ENCODE measurements at regions not wholly inside any gene's neighbourhood (a gene's known extent, or its start where the extent isn't known, plus 50 kb on each side); places are given as distances from the start of the nearest gene placed in this dataset.

DNA sequence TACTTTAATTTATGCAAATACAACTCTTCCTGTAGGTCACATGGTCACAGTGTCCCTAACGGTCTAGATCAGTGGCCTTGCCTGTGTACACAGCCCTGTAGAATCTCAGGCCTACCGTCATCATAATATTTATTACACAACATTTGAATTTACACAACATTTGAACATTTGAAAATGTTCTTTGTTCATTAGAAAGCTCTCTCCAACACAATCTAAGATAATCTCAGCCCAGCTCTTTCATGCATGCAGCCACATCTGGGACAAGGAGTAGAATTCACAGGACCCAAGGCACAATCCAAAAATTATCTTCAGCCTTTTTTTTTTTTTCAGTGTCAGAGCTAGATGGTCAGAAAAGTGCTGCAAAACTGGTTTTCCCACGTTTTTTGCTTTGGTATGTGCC is 892.8 kb downstream of the TFAP2A start:
- no peaks in the 10 kb centered on the region for H3K36me3 ChIP-seq (ENCODE audit: insufficient read depth, low read length)
- intact Hi-C loops (cut with micrococcal nuclease): no loop called here
- Mint-ChIP-seq H3K4me1 (no peaks in the 10 kb centered on the region), H3K4me3 (no peak overlapping the region), H3K9me3 (peaks cover 0 to 9% (median 2%) of the 10 kb centered on the region in 8 donors), H3K36me3 (no peaks in the 10 kb centered on the region), H3K27ac (no peak overlapping the region), H3K27me3 (no peaks in the 10 kb centered on the region)
- DNase-seq: no peak
- ChIA-PET CTCF (ENCODE audit: partially characterized antibody) (no interaction called here), POLR2A (ENCODE audit: partially characterized antibody) (no interaction called here)
- H3K27me3 ChIP-seq (ENCODE audit: insufficient read depth, low read length): no peaks in the 10 kb centered on the region
- H3K4me3 ChIP-seq (ENCODE audit: low read length in 2 of 2): no peak overlapping the region
- no peaks in the 10 kb centered on the region for H3K9me3 ChIP-seq (ENCODE audit: control insufficient read depth in 1 of 2, low read length in 2 of 2)
- no peaks in the 10 kb centered on the region for H3K4me1 ChIP-seq (ENCODE audit: insufficient read depth, low read length)
- H3K27ac ChIP-seq (ENCODE audit: low read depth, low read length): no peak overlapping the region

DNA sequence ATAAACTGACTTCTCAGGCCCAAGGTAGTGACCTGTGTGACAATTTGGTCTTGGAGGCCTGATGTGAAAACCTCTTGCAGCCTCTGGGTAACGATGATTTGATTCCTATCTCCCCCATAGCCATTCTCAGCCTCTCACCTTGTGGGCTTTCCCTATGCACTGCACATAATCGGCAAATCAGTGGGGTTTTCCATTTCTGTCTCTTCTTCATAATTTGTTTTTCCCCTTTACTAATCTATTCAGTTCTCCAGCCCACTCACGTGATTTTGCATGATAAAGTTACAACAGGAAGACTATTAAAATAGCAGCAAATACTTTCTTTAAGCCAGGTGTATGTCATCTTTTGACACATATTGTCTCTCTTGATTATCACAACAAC is 893.7 kb downstream of the TFAP2A start:
- no peaks in the 10 kb centered on the region for H3K9me3 ChIP-seq (ENCODE audit: control insufficient read depth in 1 of 2, low read length in 2 of 2)
- H3K9me3 Mint-ChIP-seq: peaks cover 0 to 8% (median 3%) of the 10 kb centered on the region in 8 donors
- no peaks in the 10 kb centered on the region for H3K4me1 ChIP-seq (ENCODE audit: insufficient read depth, low read length)
- no peaks in the 10 kb centered on the region for H3K4me1 Mint-ChIP-seq
- no peak overlapping the region for H3K4me3 ChIP-seq (ENCODE audit: low read length in 2 of 2)
- H3K27me3 Mint-ChIP-seq: no peaks in the 10 kb centered on the region
- CTCF ChIA-PET (ENCODE audit: partially characterized antibody): no interaction called here
- no peak overlapping the region for H3K4me3 Mint-ChIP-seq
- intact Hi-C loops (cut with micrococcal nuclease): no loop called here
- no peak for DNase-seq
- H3K27ac ChIP-seq (ENCODE audit: low read depth, low read length): no peak overlapping the region
- H3K27me3 ChIP-seq (ENCODE audit: insufficient read depth, low read length): no peaks in the 10 kb centered on the region
- no peaks in the 10 kb centered on the region for H3K36me3 Mint-ChIP-seq
- POLR2A ChIA-PET (ENCODE audit: partially characterized antibody): no interaction called here
- H3K36me3 ChIP-seq (ENCODE audit: insufficient read depth, low read length): no peaks in the 10 kb centered on the region
- no peak overlapping the region for H3K27ac Mint-ChIP-seq

DNA sequence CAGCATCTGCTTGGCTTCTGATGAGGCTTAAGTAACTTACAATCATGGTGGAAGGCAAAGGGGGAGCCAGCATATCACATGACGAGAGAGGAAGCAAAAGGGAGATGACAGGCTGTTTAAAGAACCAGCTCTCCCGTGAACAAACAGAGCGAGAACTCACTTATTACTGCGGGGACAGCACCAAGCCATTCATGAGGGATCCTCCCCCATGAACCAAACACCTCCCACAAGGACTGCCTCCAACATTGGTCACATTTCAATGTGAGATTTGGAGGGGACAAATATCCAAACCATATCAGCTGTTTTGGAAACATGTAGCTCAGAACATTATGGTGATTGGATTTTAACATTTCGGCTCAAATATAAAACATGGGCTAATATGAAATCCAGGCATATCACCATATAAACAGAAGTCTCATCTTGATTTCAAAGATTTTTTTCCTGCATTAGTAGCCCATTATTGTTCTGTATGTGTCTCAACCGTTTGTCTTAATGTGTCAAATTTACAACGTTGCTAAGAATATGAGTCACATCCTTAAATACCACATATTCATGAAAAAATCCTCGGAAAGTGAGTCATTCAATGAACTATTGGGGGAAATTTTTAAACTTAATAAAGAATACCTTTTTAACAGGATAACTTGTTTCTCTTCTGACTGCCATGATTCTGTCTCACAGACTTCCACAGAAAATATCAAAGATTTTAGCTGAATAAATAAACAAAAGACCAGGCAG is 894.3 kb downstream of the TFAP2A start:
- ChIA-PET CTCF (ENCODE audit: partially characterized antibody) (no interaction called here), POLR2A (ENCODE audit: partially characterized antibody) (no interaction called here)
- Histone ChIP-seq H3K4me3 (ENCODE audit: low read length in 2 of 2) (no peak overlapping the region), H3K36me3 (ENCODE audit: insufficient read depth, low read length) (no peaks in the 10 kb centered on the region), H3K27ac (ENCODE audit: low read depth, low read length) (no peak overlapping the region), H3K4me1 (ENCODE audit: insufficient read depth, low read length) (no peaks in the 10 kb centered on the region), H3K9me3 (ENCODE audit: control insufficient read depth in 1 of 2, low read length in 2 of 2) (no peaks in the 10 kb centered on the region), H3K27me3 (ENCODE audit: insufficient read depth, low read length) (no peaks in the 10 kb centered on the region)
- no peak for DNase-seq
- H3K4me1 Mint-ChIP-seq: no peaks in the 10 kb centered on the region
- H3K4me3 Mint-ChIP-seq: no peak overlapping the region
- no peaks in the 10 kb centered on the region for H3K27me3 Mint-ChIP-seq
- H3K36me3 Mint-ChIP-seq: no peaks in the 10 kb centered on the region
- peaks cover 0 to 5% (median 1%) of the 10 kb centered on the region in 8 donors for H3K9me3 Mint-ChIP-seq
- no peak overlapping the region for H3K27ac Mint-ChIP-seq
- intact Hi-C loops (cut with micrococcal nuclease): no loop called here

DNA sequence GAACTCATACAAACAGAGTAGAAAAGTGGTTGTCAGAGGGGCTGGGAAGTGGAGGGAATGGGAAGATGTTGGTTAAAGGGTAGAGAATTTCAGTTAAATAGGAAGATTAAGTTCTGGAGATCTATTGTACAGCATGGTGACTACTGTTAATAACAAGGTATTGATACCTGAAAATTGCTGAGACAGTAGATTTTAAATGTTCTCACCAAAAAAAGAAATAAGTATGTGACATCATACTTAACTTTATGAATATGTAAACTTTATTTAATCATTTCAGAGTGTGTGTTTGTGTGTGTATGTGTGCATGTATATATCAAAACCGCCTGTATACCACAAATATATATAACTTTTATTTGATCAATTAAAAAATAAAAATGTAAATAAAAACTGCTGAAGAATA is 896.4 kb downstream of the TFAP2A start:
- Histone ChIP-seq H3K27me3 (ENCODE audit: insufficient read depth, low read length) (no peaks in the 10 kb centered on the region), H3K4me3 (ENCODE audit: low read length in 2 of 2) (no peak overlapping the region), H3K36me3 (ENCODE audit: insufficient read depth, low read length) (no peaks in the 10 kb centered on the region), H3K27ac (ENCODE audit: low read depth, low read length) (no peak overlapping the region), H3K4me1 (ENCODE audit: insufficient read depth, low read length) (no peaks in the 10 kb centered on the region), H3K9me3 (ENCODE audit: control insufficient read depth in 1 of 2, low read length in 2 of 2) (no peaks in the 10 kb centered on the region)
- Mint-ChIP-seq H3K36me3 (no peaks in the 10 kb centered on the region), H3K9me3 (peaks cover 0 to 5% (median 4%) of the 10 kb centered on the region in 8 donors), H3K4me3 (no peak overlapping the region), H3K4me1 (no peaks in the 10 kb centered on the region), H3K27me3 (no peaks in the 10 kb centered on the region), H3K27ac (no peak overlapping the region)
- ChIA-PET CTCF (ENCODE audit: partially characterized antibody) (interaction anchor here (0.8 kb wide), 1 partner anchor 10 kb away, joined by 3 read pairs; no protein-coding TSS in a partner anchor), POLR2A (ENCODE audit: partially characterized antibody) (no interaction called here)
- intact Hi-C loops (cut with micrococcal nuclease): no loop called here
- DNase-seq: no peak

DNA sequence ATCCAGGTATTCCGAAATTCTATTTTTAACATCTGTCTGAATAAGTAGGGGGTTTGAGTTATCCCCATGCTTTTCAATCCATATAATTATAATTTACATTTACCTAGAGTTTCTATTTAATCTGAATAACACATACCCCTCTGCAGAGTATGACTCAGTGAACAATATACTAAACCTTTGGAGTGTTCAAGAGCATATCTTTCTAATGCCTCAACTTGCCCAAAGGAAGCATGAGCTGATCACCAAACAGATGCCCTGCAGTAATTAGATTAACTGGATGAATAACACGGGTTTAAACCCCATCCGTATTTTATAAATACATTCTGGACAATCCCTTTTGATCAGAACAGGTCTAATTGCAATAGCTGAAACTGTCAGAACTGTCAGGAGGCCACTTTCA is 897.1 kb downstream of the TFAP2A start:
- H3K27ac Mint-ChIP-seq: no peak overlapping the region
- H3K36me3 Mint-ChIP-seq: no peaks in the 10 kb centered on the region
- Histone ChIP-seq H3K27ac (ENCODE audit: low read depth, low read length) (no peak overlapping the region), H3K4me3 (ENCODE audit: low read length in 2 of 2) (no peak overlapping the region), H3K27me3 (ENCODE audit: insufficient read depth, low read length) (no peaks in the 10 kb centered on the region), H3K4me1 (ENCODE audit: insufficient read depth, low read length) (no peaks in the 10 kb centered on the region), H3K36me3 (ENCODE audit: insufficient read depth, low read length) (no peaks in the 10 kb centered on the region), H3K9me3 (ENCODE audit: control insufficient read depth in 1 of 2, low read length in 2 of 2) (no peaks in the 10 kb centered on the region)
- H3K4me1 Mint-ChIP-seq: no peaks in the 10 kb centered on the region
- intact Hi-C loops (cut with micrococcal nuclease): no loop called here
- peaks cover 0 to 5% (median 4%) of the 10 kb centered on the region in 8 donors for H3K9me3 Mint-ChIP-seq
- POLR2A ChIA-PET (ENCODE audit: partially characterized antibody): no interaction called here
- CTCF ChIA-PET (ENCODE audit: partially characterized antibody): interaction anchor here (0.8 kb wide), 1 partner anchor 10 kb away, joined by 3 read pairs; no protein-coding TSS in a partner anchor
- no peaks in the 10 kb centered on the region for H3K27me3 Mint-ChIP-seq
- no peak for DNase-seq
- H3K4me3 Mint-ChIP-seq: no peak overlapping the region

DNA sequence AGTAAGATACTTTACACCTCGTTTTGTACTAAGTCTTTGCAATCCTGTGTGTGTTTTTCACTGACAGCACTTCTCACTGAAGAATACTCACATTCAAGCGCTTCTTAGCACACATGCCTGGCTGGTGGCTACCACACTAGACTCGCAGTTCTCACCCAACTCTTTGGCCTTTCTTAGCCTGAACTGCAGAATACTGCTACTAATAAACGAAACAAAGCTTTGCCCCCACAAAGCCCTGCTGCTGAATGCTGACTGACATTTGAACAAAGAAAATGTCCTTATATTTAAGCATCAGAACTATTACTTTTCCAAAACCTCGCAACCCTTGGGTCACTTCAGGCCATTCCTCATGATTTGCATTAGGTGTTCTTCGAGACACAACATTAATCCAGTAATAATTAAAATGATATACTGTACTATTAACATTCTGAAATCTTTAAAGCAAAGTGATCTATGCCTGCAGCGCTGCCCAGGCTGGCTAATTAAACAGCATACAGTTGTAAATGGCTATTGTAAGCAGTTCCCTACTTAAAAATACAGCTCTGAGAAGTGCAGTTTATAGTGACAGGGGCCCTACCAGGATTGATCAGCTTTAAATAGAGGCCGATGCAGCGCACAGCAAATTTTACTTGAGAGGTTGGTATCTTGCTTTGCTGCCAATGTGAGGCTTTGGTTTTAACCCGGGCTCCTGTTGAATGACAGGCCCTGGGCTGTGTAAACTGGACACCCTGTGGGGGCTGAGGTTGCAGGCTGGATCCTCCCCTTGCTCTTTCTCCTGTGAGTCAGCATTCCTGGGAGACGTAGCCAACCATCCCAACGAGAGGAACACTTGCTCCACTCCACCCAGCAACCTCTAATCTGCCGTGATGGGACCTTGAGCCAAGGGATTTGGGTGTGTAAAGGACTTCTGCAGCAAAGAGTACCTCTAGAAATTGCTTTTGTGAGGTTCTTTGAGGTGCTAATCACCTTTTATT is 899.0 kb downstream of the TFAP2A start:
- Histone ChIP-seq H3K36me3 (ENCODE audit: insufficient read depth, low read length) (no peaks in the 10 kb centered on the region), H3K27ac (ENCODE audit: low read depth, low read length) (no peak overlapping the region), H3K9me3 (ENCODE audit: control insufficient read depth in 1 of 2, low read length in 2 of 2) (no peaks in the 10 kb centered on the region), H3K4me3 (ENCODE audit: low read length in 2 of 2) (no peak overlapping the region), H3K27me3 (ENCODE audit: insufficient read depth, low read length) (no peaks in the 10 kb centered on the region), H3K4me1 (ENCODE audit: insufficient read depth, low read length) (no peaks in the 10 kb centered on the region)
- CTCF ChIA-PET (ENCODE audit: partially characterized antibody): no interaction called here
- DNase-seq: no peak
- Mint-ChIP-seq H3K36me3 (no peaks in the 10 kb centered on the region), H3K4me3 (no peak overlapping the region), H3K9me3 (peaks cover 0 to 5% (median 3%) of the 10 kb centered on the region in 8 donors), H3K27me3 (no peaks in the 10 kb centered on the region), H3K27ac (no peak overlapping the region), H3K4me1 (no peaks in the 10 kb centered on the region)
- intact Hi-C loops (cut with micrococcal nuclease): no loop called here
- POLR2A ChIA-PET (ENCODE audit: partially characterized antibody): no interaction called here

DNA sequence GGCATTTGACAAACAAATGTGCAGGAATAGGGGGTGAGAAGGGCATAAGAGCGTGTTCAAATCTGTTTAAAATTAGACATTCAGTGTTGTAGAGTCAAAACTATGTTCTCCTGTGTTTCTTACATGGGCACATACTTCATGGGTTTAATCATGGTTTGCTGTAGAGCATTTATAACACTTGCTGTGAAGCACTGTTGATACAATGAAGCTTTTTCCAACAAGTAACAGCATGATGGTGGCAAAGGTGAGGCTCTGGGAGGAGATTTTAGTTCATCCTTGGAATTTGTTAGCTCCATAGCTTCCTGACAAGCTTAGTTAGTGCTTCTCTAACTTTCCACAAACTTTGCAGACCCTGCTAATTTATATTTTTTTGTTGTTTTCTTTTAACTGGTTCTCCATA is 900.7 kb downstream of the TFAP2A start:
- no peak for DNase-seq
- H3K9me3 ChIP-seq (ENCODE audit: control insufficient read depth in 1 of 2, low read length in 2 of 2): no peaks in the 10 kb centered on the region
- no peaks in the 10 kb centered on the region for H3K4me1 Mint-ChIP-seq
- no peak overlapping the region for H3K27ac ChIP-seq (ENCODE audit: low read depth, low read length)
- no peak overlapping the region for H3K4me3 ChIP-seq (ENCODE audit: low read length in 2 of 2)
- H3K4me3 Mint-ChIP-seq: no peak overlapping the region
- intact Hi-C loops (cut with micrococcal nuclease): no loop called here
- no peaks in the 10 kb centered on the region for H3K36me3 Mint-ChIP-seq
- H3K9me3 Mint-ChIP-seq: peaks cover 0 to 5% (median 3%) of the 10 kb centered on the region in 8 donors
- no peaks in the 10 kb centered on the region for H3K27me3 Mint-ChIP-seq
- H3K27ac Mint-ChIP-seq: no peak overlapping the region
- ChIA-PET CTCF (ENCODE audit: partially characterized antibody) (no interaction called here), POLR2A (ENCODE audit: partially characterized antibody) (no interaction called here)
- no peaks in the 10 kb centered on the region for H3K36me3 ChIP-seq (ENCODE audit: insufficient read depth, low read length)
- H3K4me1 ChIP-seq (ENCODE audit: insufficient read depth, low read length): no peaks in the 10 kb centered on the region
- H3K27me3 ChIP-seq (ENCODE audit: insufficient read depth, low read length): no peaks in the 10 kb centered on the region
